Keratinocyte (primary cell): ENCODE measurements at regions not wholly inside any gene's neighbourhood (a gene's known extent, or its start where the extent isn't known, plus 50 kb on each side); places are given as distances from the start of the nearest gene placed in this dataset.

Source experiments
- EZH2 ChIP-seq: IDR thresholded peaks from one replicate; pipeline ENCODE4 v1.6.1; 2012; ENCODE audit warnings: inconsistent platforms, mild to moderate bottlenecking, low read length, moderate library complexity
- TF ChIP-seq, protein P1 (sequence below), 3 experiments: IDR thresholded peaks in 1 of 3; conservative IDR thresholded peaks in 1 of 3; optimal IDR thresholded peaks in 1 of 3; 2 replicates in 2 of 3; 3 replicates in 1 of 3; pipeline versions ENCODE3 to v1.5.1; 2011; ENCODE audit warnings: low read length in 3 of 3, mild to moderate bottlenecking in 3 of 3, moderate library complexity in 2 of 3, control low read depth in 1 of 3, inconsistent platforms in 1 of 3; ENCODE audit not compliant: insufficient read depth in 2 of 3; ENCODE audit errors: extremely low read depth in 1 of 3

DNA sequence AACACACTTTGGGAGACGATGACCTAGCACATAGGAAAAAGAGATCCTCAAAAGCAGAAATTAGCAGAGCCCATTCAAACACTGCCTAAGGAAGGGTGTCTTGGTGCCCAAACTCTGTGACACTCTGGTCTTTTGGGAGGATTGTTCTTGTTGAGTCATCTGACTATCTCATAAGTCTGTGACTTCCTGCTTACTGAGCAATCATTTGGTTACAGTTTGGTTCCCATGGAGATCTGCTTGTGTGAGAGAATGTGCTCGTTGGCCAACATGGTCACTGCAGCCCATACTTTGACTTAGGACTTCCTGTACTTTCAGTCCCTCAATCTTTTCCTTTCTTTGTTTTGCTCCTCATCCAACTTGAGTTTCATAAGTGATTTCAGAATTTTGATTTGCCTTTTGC is 602.9 kb downstream of the NYAP2 start:
- TF ChIP-seq EZH2: no peak
- TF ChIP-seq, protein P1, sequence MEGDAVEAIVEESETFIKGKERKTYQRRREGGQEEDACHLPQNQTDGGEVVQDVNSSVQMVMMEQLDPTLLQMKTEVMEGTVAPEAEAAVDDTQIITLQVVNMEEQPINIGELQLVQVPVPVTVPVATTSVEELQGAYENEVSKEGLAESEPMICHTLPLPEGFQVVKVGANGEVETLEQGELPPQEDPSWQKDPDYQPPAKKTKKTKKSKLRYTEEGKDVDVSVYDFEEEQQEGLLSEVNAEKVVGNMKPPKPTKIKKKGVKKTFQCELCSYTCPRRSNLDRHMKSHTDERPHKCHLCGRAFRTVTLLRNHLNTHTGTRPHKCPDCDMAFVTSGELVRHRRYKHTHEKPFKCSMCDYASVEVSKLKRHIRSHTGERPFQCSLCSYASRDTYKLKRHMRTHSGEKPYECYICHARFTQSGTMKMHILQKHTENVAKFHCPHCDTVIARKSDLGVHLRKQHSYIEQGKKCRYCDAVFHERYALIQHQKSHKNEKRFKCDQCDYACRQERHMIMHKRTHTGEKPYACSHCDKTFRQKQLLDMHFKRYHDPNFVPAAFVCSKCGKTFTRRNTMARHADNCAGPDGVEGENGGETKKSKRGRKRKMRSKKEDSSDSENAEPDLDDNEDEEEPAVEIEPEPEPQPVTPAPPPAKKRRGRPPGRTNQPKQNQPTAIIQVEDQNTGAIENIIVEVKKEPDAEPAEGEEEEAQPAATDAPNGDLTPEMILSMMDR (optimal IDR thresholded peaks at IDR 0.05 in 1 of 3, IDR thresholded peaks at IDR 0.05 in 1 of 3, conservative IDR thresholded peaks at IDR 0.05 in 1 of 3; ENCODE audit: extremely low read depth in 1 of 3, insufficient read depth in 2 of 3, low read length in 3 of 3): no peak
